NCI-H146 treated with DMSO at 0.1 percent for 48 hours (cell line): ENCODE measurements at regions not wholly inside any gene's neighbourhood (a gene's known extent, or its start where the extent isn't known, plus 50 kb on each side); places are given as distances from the start of the nearest gene placed in this dataset.

ENCODE experiments used
- DNase-seq: peaks from one replicate; lab custom pipeline; 2025; ENCODE audit not compliant: unreplicated experiment; lab: John Stamatoyannopoulos, UW

- DNase-seq = no peak
Measured at GRCh38 chr14:71273366-71273765, 366.1 kb downstream of the PCNX1 start.

- DNase-seq = no peak
Measured at GRCh38 chr14:71284048-71284447, 376.8 kb downstream of the PCNX1 start.

- DNase-seq = no peak
Measured at GRCh38 chr14:71286126-71286525, 378.9 kb downstream of the PCNX1 start.

- no peak for DNase-seq
Measured at GRCh38 chr14:71287567-71287966, 380.3 kb downstream of the PCNX1 start.

GRCh38 chr14:71289536-71289935 is 382.3 kb downstream of the PCNX1 start:
- DNase-seq = no peak

GRCh38 chr14:71290301-71290700 is 383.0 kb downstream of the PCNX1 start:
- DNase-seq = no peak

- DNase-seq = no peak
Measured at GRCh38 chr14:71290960-71291466, 383.8 kb downstream of the PCNX1 start.

GRCh38 chr14:71296184-71296583 is 388.9 kb downstream of the PCNX1 start:
- DNase-seq = no peak

- DNase-seq = no peak
Measured at GRCh38 chr14:71300566-71301330, 393.5 kb downstream of the PCNX1 start.

GRCh38 chr14:71301611-71302010 is 394.4 kb downstream of the PCNX1 start:
- no peak for DNase-seq

- no peak for DNase-seq
Measured at GRCh38 chr14:71304690-71305089, 397.4 kb downstream of the PCNX1 start.

- no peak for DNase-seq
Measured at GRCh38 chr14:71308671-71309070, 401.4 kb downstream of the PCNX1 start.

- no peak for DNase-seq
Measured at GRCh38 chr14:71309756-71310155, 402.5 kb downstream of the PCNX1 start.

GRCh38 chr14:71311061-71311460 is 403.8 kb downstream of the PCNX1 start:
- DNase-seq = no peak

- no peak for DNase-seq
Measured at GRCh38 chr14:71314717-71315116, 407.5 kb downstream of the PCNX1 start.

- no peak for DNase-seq
Measured at GRCh38 chr14:71317385-71318096, 410.3 kb downstream of the PCNX1 start.

- DNase-seq = no peak
Measured at GRCh38 chr14:71318097-71318459, 410.8 kb downstream of the PCNX1 start.

- DNase-seq = peak; percentile 37
Measured at GRCh38 chr14:71319666-71320065, 412.4 kb downstream of the PCNX1 start.

- peak; percentile 89 for DNase-seq
Measured at GRCh38 chr14:71320107-71320733, 413.0 kb downstream of the PCNX1 start, which contains the start of gene SIPA1L1. TSS of gene SIPA1L1 (plus strand) at chr14:71320476.

- no peak for DNase-seq
Measured at GRCh38 chr14:71320734-71321573, 413.7 kb downstream of the PCNX1 start.
